ENCODE measurements at regions not wholly inside any gene's neighbourhood (a gene's known extent, or its start where the extent isn't known, plus 50 kb on each side); places are given as distances from the start of the nearest gene placed in this dataset.
A peak's percentile ranks its signal among the peaks of the same experiment; 100 is the strongest.

GRCh38 chr1:67588178-67588855 is 96.7 kb upstream of the GADD45A start:
- H2BK5ac ChIP-seq (ENCODE audit: low read depth, low read length, poor library complexity, severe bottlenecking) = no peak overlapping the region
- no peak overlapping the region for H3K23ac ChIP-seq (ENCODE audit: low read length in 2 of 2)
- H3K36me3 ChIP-seq (ENCODE audit: control insufficient read depth in 1 of 2, insufficient read depth in 2 of 2, low read depth in 1 of 2, low read length in 2 of 2) = no peaks in the 10 kb centered on the region
- no peak overlapping the region for H2AFZ ChIP-seq (ENCODE audit: low read depth, low read length)
- peaks cover 2% of the 10 kb centered on the region for H3K4me1 ChIP-seq (ENCODE audit: control insufficient read depth, insufficient read depth, low read depth, low read length)
- H3K14ac ChIP-seq (ENCODE audit: low read length in 2 of 2) = no peak overlapping the region
- DNase-seq = no peak
- H2AK5ac ChIP-seq (ENCODE audit: low read length, severe bottlenecking) = no peak overlapping the region
- no peaks in the 10 kb centered on the region for H3K27me3 ChIP-seq (ENCODE audit: control insufficient read depth in 1 of 2, insufficient read depth in 1 of 2, low read length in 2 of 2)
- no peaks in the 10 kb centered on the region for H3K9me3 ChIP-seq (ENCODE audit: control insufficient read depth, low read length)
- H2BK120ac ChIP-seq (ENCODE audit: low read depth, low read length) = no peak overlapping the region
- no peak overlapping the region for H3K4me2 ChIP-seq (ENCODE audit: low read length, poor library complexity, severe bottlenecking)
- H4K91ac ChIP-seq (ENCODE audit: low read length) = no peak overlapping the region
- H4K8ac ChIP-seq (ENCODE audit: low read length) = no peak overlapping the region
- no peak overlapping the region for H2BK15ac ChIP-seq (ENCODE audit: low read depth, poor library complexity, severe bottlenecking)
- H3K4me3 ChIP-seq (ENCODE audit: insufficient read depth in 1 of 2, low read depth in 1 of 2, low read length in 2 of 2) = no peak overlapping the region
- WGBS = 96% methylated on average over 8 of the region's 9 CpGs
- no peaks in the 10 kb centered on the region for H3K79me1 ChIP-seq (replicated peaks; ENCODE audit: low read length, poor library complexity, severe bottlenecking)
- no peak overlapping the region for H2BK12ac ChIP-seq (ENCODE audit: low read length in 2 of 2)
- no peak overlapping the region for H3K18ac ChIP-seq (ENCODE audit: low read depth in 1 of 2, low read length in 2 of 2)
- no peak overlapping the region for H3K9ac ChIP-seq (ENCODE audit: low read length)
- no peak overlapping the region for H3K27ac ChIP-seq (ENCODE audit: low read length, poor library complexity, severe bottlenecking)
- H3K4ac ChIP-seq (ENCODE audit: low read depth in 1 of 2, low read length in 2 of 2) = no peak overlapping the region

GRCh38 chr1:67589519-67590233 is 95.3 kb upstream of the GADD45A start:
- no peak overlapping the region for H3K4me2 ChIP-seq (ENCODE audit: low read length, poor library complexity, severe bottlenecking)
- no peak overlapping the region for H3K4ac ChIP-seq (ENCODE audit: low read depth in 1 of 2, low read length in 2 of 2)
- H3K36me3 ChIP-seq (ENCODE audit: control insufficient read depth in 1 of 2, insufficient read depth in 2 of 2, low read depth in 1 of 2, low read length in 2 of 2) = no peaks in the 10 kb centered on the region
- no peak overlapping the region for H4K8ac ChIP-seq (ENCODE audit: low read length)
- no peak overlapping the region for H2BK15ac ChIP-seq (ENCODE audit: low read depth, poor library complexity, severe bottlenecking)
- H3K4me1 ChIP-seq (ENCODE audit: control insufficient read depth, insufficient read depth, low read depth, low read length) = peaks cover 2% of the 10 kb centered on the region
- H3K27ac ChIP-seq (ENCODE audit: low read length, poor library complexity, severe bottlenecking) = no peak overlapping the region
- WGBS = 92% methylated on average over 6 of the region's 8 CpGs
- H3K4me3 ChIP-seq (ENCODE audit: insufficient read depth in 1 of 2, low read depth in 1 of 2, low read length in 2 of 2) = no peak overlapping the region
- no peaks in the 10 kb centered on the region for H3K27me3 ChIP-seq (ENCODE audit: control insufficient read depth in 1 of 2, insufficient read depth in 1 of 2, low read length in 2 of 2)
- no peaks in the 10 kb centered on the region for H3K9me3 ChIP-seq (ENCODE audit: control insufficient read depth, low read length)
- no peak overlapping the region for H2AK5ac ChIP-seq (ENCODE audit: low read length, severe bottlenecking)
- no peak overlapping the region for H3K18ac ChIP-seq (ENCODE audit: low read depth in 1 of 2, low read length in 2 of 2)
- no peak overlapping the region for H4K91ac ChIP-seq (ENCODE audit: low read length)
- no peak overlapping the region for H3K9ac ChIP-seq (ENCODE audit: low read length)
- H2BK120ac ChIP-seq (ENCODE audit: low read depth, low read length) = no peak overlapping the region
- H3K79me1 ChIP-seq (replicated peaks; ENCODE audit: low read length, poor library complexity, severe bottlenecking) = no peaks in the 10 kb centered on the region
- H2BK12ac ChIP-seq (ENCODE audit: low read length in 2 of 2) = no peak overlapping the region
- H3K14ac ChIP-seq (ENCODE audit: low read length in 2 of 2) = no peak overlapping the region
- H3K23ac ChIP-seq (ENCODE audit: low read length in 2 of 2) = no peak overlapping the region
- no peak overlapping the region for H2BK5ac ChIP-seq (ENCODE audit: low read depth, low read length, poor library complexity, severe bottlenecking)
- DNase-seq = no peak
- no peak overlapping the region for H2AFZ ChIP-seq (ENCODE audit: low read depth, low read length)

GRCh38 chr1:67590329-67590728 is 94.7 kb upstream of the GADD45A start:
- no peak overlapping the region for H3K4ac ChIP-seq (ENCODE audit: low read depth in 1 of 2, low read length in 2 of 2)
- no peak overlapping the region for H3K23ac ChIP-seq (ENCODE audit: low read length in 2 of 2)
- no peaks in the 10 kb centered on the region for H3K9me3 ChIP-seq (ENCODE audit: control insufficient read depth, low read length)
- no peak overlapping the region for H3K14ac ChIP-seq (ENCODE audit: low read length in 2 of 2)
- H3K27ac ChIP-seq (ENCODE audit: low read length, poor library complexity, severe bottlenecking) = no peak overlapping the region
- no peaks in the 10 kb centered on the region for H3K4me1 ChIP-seq (ENCODE audit: control insufficient read depth, insufficient read depth, low read depth, low read length)
- no peaks in the 10 kb centered on the region for H3K27me3 ChIP-seq (ENCODE audit: control insufficient read depth in 1 of 2, insufficient read depth in 1 of 2, low read length in 2 of 2)
- H2BK15ac ChIP-seq (ENCODE audit: low read depth, poor library complexity, severe bottlenecking) = no peak overlapping the region
- no peak overlapping the region for H3K4me3 ChIP-seq (ENCODE audit: insufficient read depth in 1 of 2, low read depth in 1 of 2, low read length in 2 of 2)
- no peaks in the 10 kb centered on the region for H3K36me3 ChIP-seq (ENCODE audit: control insufficient read depth in 1 of 2, insufficient read depth in 2 of 2, low read depth in 1 of 2, low read length in 2 of 2)
- H2BK5ac ChIP-seq (ENCODE audit: low read depth, low read length, poor library complexity, severe bottlenecking) = no peak overlapping the region
- H3K9ac ChIP-seq (ENCODE audit: low read length) = no peak overlapping the region
- no peak overlapping the region for H2AK5ac ChIP-seq (ENCODE audit: low read length, severe bottlenecking)
- no peak overlapping the region for H4K8ac ChIP-seq (ENCODE audit: low read length)
- no peak overlapping the region for H2AFZ ChIP-seq (ENCODE audit: low read depth, low read length)
- H4K91ac ChIP-seq (ENCODE audit: low read length) = no peak overlapping the region
- H2BK120ac ChIP-seq (ENCODE audit: low read depth, low read length) = no peak overlapping the region
- no peak overlapping the region for H2BK12ac ChIP-seq (ENCODE audit: low read length in 2 of 2)
- DNase-seq = peak; percentile 46
- no peaks in the 10 kb centered on the region for H3K79me1 ChIP-seq (replicated peaks; ENCODE audit: low read length, poor library complexity, severe bottlenecking)
- WGBS = 32% methylated on average over 3 of the region's 3 CpGs
- H3K4me2 ChIP-seq (ENCODE audit: low read length, poor library complexity, severe bottlenecking) = no peak overlapping the region
- H3K18ac ChIP-seq (ENCODE audit: low read depth in 1 of 2, low read length in 2 of 2) = no peak overlapping the region

GRCh38 chr1:67594764-67595163 is 90.2 kb upstream of the GADD45A start:
- Histone ChIP-seq H3K36me3 (ENCODE audit: control insufficient read depth in 1 of 2, insufficient read depth in 2 of 2, low read depth in 1 of 2, low read length in 2 of 2) (no peaks in the 10 kb centered on the region), H3K14ac (ENCODE audit: low read length in 2 of 2) (no peak overlapping the region), H3K9me3 (ENCODE audit: control insufficient read depth, low read length) (no peaks in the 10 kb centered on the region), H3K4ac (ENCODE audit: low read depth in 1 of 2, low read length in 2 of 2) (no peak overlapping the region), H2AK5ac (ENCODE audit: low read length, severe bottlenecking) (no peak overlapping the region), H4K8ac (ENCODE audit: low read length) (no peak overlapping the region), H3K4me1 (ENCODE audit: control insufficient read depth, insufficient read depth, low read depth, low read length) (no peaks in the 10 kb centered on the region), H4K91ac (ENCODE audit: low read length) (no peak overlapping the region), H2AFZ (ENCODE audit: low read depth, low read length) (no peak overlapping the region), H3K79me1 (replicated peaks; ENCODE audit: low read length, poor library complexity, severe bottlenecking) (no peaks in the 10 kb centered on the region), H3K9ac (ENCODE audit: low read length) (no peak overlapping the region), H3K23ac (ENCODE audit: low read length in 2 of 2) (no peak overlapping the region), H3K27ac (ENCODE audit: low read length, poor library complexity, severe bottlenecking) (no peak overlapping the region), H2BK12ac (ENCODE audit: low read length in 2 of 2) (no peak overlapping the region), H2BK120ac (ENCODE audit: low read depth, low read length) (no peak overlapping the region), H2BK15ac (ENCODE audit: low read depth, poor library complexity, severe bottlenecking) (no peak overlapping the region), H3K18ac (ENCODE audit: low read depth in 1 of 2, low read length in 2 of 2) (no peak overlapping the region), H3K4me3 (ENCODE audit: insufficient read depth in 1 of 2, low read depth in 1 of 2, low read length in 2 of 2) (no peak overlapping the region), H2BK5ac (ENCODE audit: low read depth, low read length, poor library complexity, severe bottlenecking) (no peak overlapping the region), H3K27me3 (ENCODE audit: control insufficient read depth in 1 of 2, insufficient read depth in 1 of 2, low read length in 2 of 2) (no peaks in the 10 kb centered on the region), H3K4me2 (ENCODE audit: low read length, poor library complexity, severe bottlenecking) (no peak overlapping the region)
- DNase-seq = no peak
- WGBS = 89% methylated on average over 2 of the region's 2 CpGs

Data from mesenchymal stem cell (in vitro differentiated cells and primary cell).